HepG2 (cell line): ENCODE measurements at regions not wholly inside any gene's neighbourhood (a gene's known extent, or its start where the extent isn't known, plus 50 kb on each side); places are given as distances from the start of the nearest gene placed in this dataset.

Source experiments
- ATAC-seq: fragments of 200-7000 bp; cut with Tn5 transposase; 3 replicates; pipeline ENCODE4 v1.9.1; 2020; ENCODE audit warnings: mild to moderate bottlenecking, moderate library complexity
- BruUV-seq: library from RNA; stranded (reverse); fragments of 400-500 nt; replicated peaks from 2 replicates; lab custom pipeline; 2021; lab: Mats Ljungman, UMichigan
- CTCF ChIA-PET: fragments of 300-600 bp; formaldehyde crosslinking; extraction: SDS; loops from one replicate; lab custom pipeline; 2021; ENCODE audit warnings: low total read pairs, inconsistent platforms, low intra/inter-chr PET ratio; lab: Yijun Ruan, JAX
- POLR2A ChIA-PET: fragments of 350-600 bp; sonication (Branson Sonifier 250); formaldehyde crosslinking; loops from one replicate; lab custom pipeline; 2020; ENCODE audit warnings: antibody characterized with exemption, inconsistent platforms; lab: Yijun Ruan, JAX
- DNase-seq: peaks from one replicate; pipeline ENCODE4 v3.0.0-alpha.2; 2015; ENCODE audit warnings: low spot score
- FAIRE-seq: peaks from 3 replicates; lab custom pipeline; 2011; peaks lifted over from hg19 to GRCh38; lab: Jason Lieb, UNC
- H2AFZ ChIP-seq: one replicate; pipeline ENCODE4 v1.6.1; 2011; ENCODE audit warnings: low read length, inconsistent platforms
- H3K27ac ChIP-seq: fragments of 300-600 bp; 3 replicates; pipeline ENCODE4 v1.8.0; 2011; ENCODE audit warnings: mixed run types, mild to moderate bottlenecking, mixed read lengths, low read length, inconsistent platforms; ENCODE audit not compliant: insufficient read depth; ENCODE audit errors: extremely low read length
- H3K27me3 ChIP-seq, 2 experiments: fragments of 200-600 bp in 1 of 2; 2 replicates in 1 of 2; 3 replicates in 1 of 2; pipeline versions ENCODE4 v1.6.0 to v1.8.0; 2011; ENCODE audit warnings: low read length in 2 of 2, mild to moderate bottlenecking in 2 of 2, moderate library complexity in 2 of 2, inconsistent platforms in 1 of 2; ENCODE audit not compliant: insufficient read depth in 2 of 2, control insufficient read depth in 1 of 2
- H3K36me3 ChIP-seq, 2 experiments: fragments of 200-600 bp in 1 of 2; replicated peaks in 1 of 2; 2 replicates in 1 of 2; 3 replicates in 1 of 2; pipeline versions ENCODE4 v1.5.1 to v1.8.0; 2011; ENCODE audit warnings: low read length in 2 of 2, inconsistent platforms in 1 of 2; ENCODE audit not compliant: insufficient read depth in 2 of 2, control insufficient read depth in 1 of 2
- H3K4me1 ChIP-seq: 2 replicates; pipeline ENCODE4 v1.5.1; 2012; ENCODE audit warnings: low read length, inconsistent platforms; ENCODE audit not compliant: insufficient read depth
- H3K4me2 ChIP-seq: 2 replicates; pipeline ENCODE4 v1.6.0; 2011; ENCODE audit warnings: low read depth, low read length, inconsistent platforms
- H3K4me3 ChIP-seq, 3 experiments: fragments of 200-600 bp in 1 of 3; sonication (generic), shearing (Covaris generic) in 1 of 3; replicated peaks in 1 of 3; 2 replicates each; pipeline ENCODE4 v1.5.1; 2011 to 2016; ENCODE audit warnings: low read length in 3 of 3, inconsistent platforms in 2 of 3, low read depth in 2 of 3, mild to moderate bottlenecking in 2 of 3, control low read depth in 1 of 3, mixed read lengths in 1 of 3; ENCODE audit not compliant: insufficient read depth in 1 of 3
- H3K79me2 ChIP-seq: one replicate; pipeline ENCODE4 v1.6.1; 2011; ENCODE audit warnings: low read length, inconsistent platforms; ENCODE audit not compliant: insufficient read depth
- H3K9ac ChIP-seq: 2 replicates; pipeline ENCODE4 v1.6.0; 2011; ENCODE audit warnings: mild to moderate bottlenecking, low read depth, low read length, inconsistent platforms; ENCODE audit not compliant: insufficient read depth
- H3K9me3 ChIP-seq: 2 replicates; pipeline ENCODE4 v1.5.1; 2012; ENCODE audit warnings: mild to moderate bottlenecking, low read length
- H4K20me1 ChIP-seq: 2 replicates; pipeline ENCODE4 v1.6.0; 2011; ENCODE audit warnings: inconsistent platforms, mild to moderate bottlenecking, low read length, moderate library complexity; ENCODE audit not compliant: insufficient read depth
- ATRX ChIP-seq: sonication (generic); formaldehyde crosslinking; IDR thresholded peaks from 2 replicates; pipeline ENCODE4 v1.4.0; 2020; ENCODE audit warnings: missing genetic modification reagents, borderline replicate concordance
- CHCHD3 ChIP-seq: sonication (generic); formaldehyde crosslinking; IDR thresholded peaks from 2 replicates; pipeline ENCODE4 v1.8.0; 2022; ENCODE audit warnings: mild to moderate bottlenecking, missing genetic modification reagents, moderate library complexity
- DNMT1 ChIP-seq: sonication (generic); formaldehyde crosslinking; IDR thresholded peaks from 2 replicates; pipeline ENCODE4 v1.5.1; 2020; ENCODE audit warnings: mild to moderate bottlenecking, missing genetic modification reagents
- HMGXB3 ChIP-seq: sonication (generic); formaldehyde crosslinking; IDR thresholded peaks from 2 replicates; pipeline ENCODE4 v1.4.0; 2020; ENCODE audit warnings: missing genetic modification reagents, borderline replicate concordance
- ISL2 ChIP-seq: sonication (generic); formaldehyde crosslinking; IDR thresholded peaks from 2 replicates; pipeline ENCODE4 v1.5.0; 2020; ENCODE audit warnings: missing genetic modification reagents
- JARID2 ChIP-seq: sonication (generic); formaldehyde crosslinking; IDR thresholded peaks from 2 replicates; pipeline ENCODE4 v1.8.1; 2023; ENCODE audit warnings: missing genetic modification reagents, inconsistent platforms; ENCODE audit not compliant: insufficient replicate concordance
- MED8 ChIP-seq: sonication (generic); formaldehyde crosslinking; IDR thresholded peaks from 2 replicates; pipeline ENCODE4 v1.8.1; 2023; ENCODE audit warnings: mild to moderate bottlenecking, missing genetic modification reagents; ENCODE audit not compliant: insufficient replicate concordance
- MLX ChIP-seq: IDR thresholded peaks from 2 replicates; pipeline ENCODE4 v1.6.1; 2016
- PHB2 ChIP-seq: fragments of 450-650 bp; IDR thresholded peaks from 2 replicates; pipeline ENCODE4 v1.6.1; 2018; ENCODE audit not compliant: partially characterized antibody
- PRPF4 ChIP-seq: fragments of 200-400 bp; formaldehyde crosslinking; IDR thresholded peaks from 2 replicates; pipeline ENCODE4 v1.6.1; 2016; ENCODE audit warnings: low read length, low read depth; ENCODE audit not compliant: poor library complexity, severe bottlenecking
- RARG ChIP-seq: sonication (generic); formaldehyde crosslinking; IDR thresholded peaks from 2 replicates; pipeline ENCODE4 v1.4.0; 2020; ENCODE audit warnings: low read depth, mild to moderate bottlenecking, missing genetic modification reagents
- SRSF9 ChIP-seq: fragments of 200-400 bp; formaldehyde crosslinking; IDR thresholded peaks from 2 replicates; pipeline ENCODE4 v1.6.1; 2018; ENCODE audit warnings: borderline replicate concordance, mild to moderate bottlenecking, low read depth, low read length; ENCODE audit not compliant: insufficient read depth, poor library complexity, severe bottlenecking
- STAT5B ChIP-seq: sonication (generic); formaldehyde crosslinking; IDR thresholded peaks from 2 replicates; pipeline ENCODE4 v1.4.0; 2020; ENCODE audit warnings: missing genetic modification reagents
- TBX3 ChIP-seq: fragments of 450-650 bp; IDR thresholded peaks from 2 replicates; pipeline ENCODE4 v1.6.1; 2017; ENCODE audit warnings: antibody characterized with exemption, mild to moderate bottlenecking, inconsistent platforms, borderline replicate concordance
- YY1 ChIP-seq: IDR thresholded peaks from 2 replicates; pipeline ENCODE4 v1.6.1; 2011; ENCODE audit warnings: low read length, low read depth, moderate library complexity, mild to moderate bottlenecking; ENCODE audit not compliant: insufficient read depth, insufficient replicate concordance
- ZNF205 ChIP-seq: IDR thresholded peaks from 2 replicates; pipeline ENCODE4 v1.6.1; 2018; ENCODE audit warnings: missing biosample characterization, missing genetic modification reagents
- WGBS: methylation state at CpG from one replicate; pipeline ENCODE4 v1.1.6; 2017; ENCODE audit warnings: low lambda C conversion rate; 5-methylcytosine and 5-hydroxymethylcytosine counted together
- in situ Hi-C: cut with HindIII; loops from 2 replicates; pipeline ENCODE4 v1.10.0; 2017; ENCODE audit warnings: low pct_unique_long_range_greater_than_20kb; ENCODE audit not compliant: extremely low pct_ligation_motif_present
- intact Hi-C: fragments of 100-400 bp; cut with micrococcal nuclease; formaldehyde crosslinking; loops from one replicate; pipeline ENCODE4 v1.10.0; 2022; ENCODE audit not compliant: unreplicated experiment
- TF ChIP-seq, protein P1 (sequence below): sonication (generic); formaldehyde crosslinking; conservative IDR thresholded peaks from 2 replicates; pipeline ENCODE4 v1.4.0; 2020; ENCODE audit warnings: missing genetic modification reagents
- TF ChIP-seq, protein P2 (sequence below): conservative IDR thresholded peaks from 2 replicates; pipeline ENCODE4 v1.6.1; 2018; ENCODE audit warnings: missing genetic modification reagents

DNA sequence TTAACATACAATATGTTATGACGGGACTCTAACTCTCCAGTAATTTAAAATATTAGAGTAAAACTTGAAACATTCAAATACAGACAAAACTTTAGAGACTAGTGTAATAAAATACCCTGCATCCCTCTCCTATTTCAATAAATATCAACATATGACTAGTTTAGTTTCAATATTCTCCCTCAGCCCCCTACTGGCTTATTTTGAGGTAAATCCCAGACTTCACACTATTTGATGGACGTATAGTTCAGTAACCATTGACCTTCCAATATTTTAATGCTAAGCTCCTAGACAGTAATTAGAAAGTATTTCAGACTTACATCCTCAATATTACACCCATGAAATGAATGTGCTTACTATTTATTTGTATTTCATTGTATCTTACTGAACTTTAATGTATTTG is 180.7 kb upstream of the STARD13 start:
- Histone ChIP-seq H3K27me3 (no peaks in the 10 kb centered on the region), H2AFZ (no peak overlapping the region), H3K27ac (no peak overlapping the region), H4K20me1 (no peaks in the 10 kb centered on the region), H3K4me1 (peaks cover 19% of the 10 kb centered on the region), H3K36me3 (no peaks in the 10 kb centered on the region), H3K4me3 (no peak overlapping the region), H3K9ac (no peak overlapping the region), H3K79me2 (no peaks in the 10 kb centered on the region), H3K9me3 (no peaks in the 10 kb centered on the region), H3K4me2 (no peak overlapping the region)
- FAIRE-seq (no peak), ATAC-seq (no peak), DNase-seq (no peak)
- no TSS peak for BruUV-seq
- in situ Hi-C loops (no loop called here), intact Hi-C loops (no loop called here)
- ChIA-PET CTCF (no interaction called here), POLR2A (no interaction called here)
- TF ChIP-seq PRPF4 = no peak
- no peak for TF ChIP-seq CHCHD3
- no peak for TF ChIP-seq DNMT1 (CRISPR knock-in tag)
- TF ChIP-seq PHB2 = no peak
- TF ChIP-seq MED8 (CRISPR knock-in tag) = no peak
- TF ChIP-seq HMGXB3 = no peak
- TF ChIP-seq ZNF205 = no peak
- TF ChIP-seq, protein P1, sequence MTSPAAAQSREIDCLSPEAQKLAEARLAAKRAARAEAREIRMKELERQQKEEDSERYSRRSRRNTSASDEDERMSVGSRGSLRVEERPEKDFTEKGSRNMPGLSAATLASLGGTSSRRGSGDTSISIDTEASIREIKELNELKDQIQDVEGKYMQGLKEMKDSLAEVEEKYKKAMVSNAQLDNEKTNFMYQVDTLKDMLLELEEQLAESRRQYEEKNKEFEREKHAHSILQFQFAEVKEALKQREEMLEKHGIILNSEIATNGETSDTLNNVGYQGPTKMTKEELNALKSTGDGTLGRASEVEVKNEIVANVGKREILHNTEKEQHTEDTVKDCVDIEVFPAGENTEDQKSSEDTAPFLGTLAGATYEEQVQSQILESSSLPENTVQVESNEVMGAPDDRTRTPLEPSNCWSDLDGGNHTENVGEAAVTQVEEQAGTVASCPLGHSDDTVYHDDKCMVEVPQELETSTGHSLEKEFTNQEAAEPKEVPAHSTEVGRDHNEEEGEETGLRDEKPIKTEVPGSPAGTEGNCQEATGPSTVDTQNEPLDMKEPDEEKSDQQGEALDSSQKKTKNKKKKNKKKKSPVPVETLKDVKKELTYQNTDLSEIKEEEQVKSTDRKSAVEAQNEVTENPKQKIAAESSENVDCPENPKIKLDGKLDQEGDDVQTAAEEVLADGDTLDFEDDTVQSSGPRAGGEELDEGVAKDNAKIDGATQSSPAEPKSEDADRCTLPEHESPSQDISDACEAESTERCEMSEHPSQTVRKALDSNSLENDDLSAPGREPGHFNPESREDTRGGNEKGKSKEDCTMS = no peak
- no peak for TF ChIP-seq RARG (CRISPR knock-in tag)
- no peak for TF ChIP-seq ISL2 (CRISPR knock-in tag)
- TF ChIP-seq STAT5B (CRISPR knock-in tag) = no peak
- TF ChIP-seq JARID2 (CRISPR knock-in tag) = no peak
- TF ChIP-seq SRSF9 = no peak
- no peak for TF ChIP-seq MLX
- no peak for TF ChIP-seq TBX3
- no peak for TF ChIP-seq YY1
- TF ChIP-seq ATRX (CRISPR knock-in tag) = no peak
- TF ChIP-seq, protein P2, sequence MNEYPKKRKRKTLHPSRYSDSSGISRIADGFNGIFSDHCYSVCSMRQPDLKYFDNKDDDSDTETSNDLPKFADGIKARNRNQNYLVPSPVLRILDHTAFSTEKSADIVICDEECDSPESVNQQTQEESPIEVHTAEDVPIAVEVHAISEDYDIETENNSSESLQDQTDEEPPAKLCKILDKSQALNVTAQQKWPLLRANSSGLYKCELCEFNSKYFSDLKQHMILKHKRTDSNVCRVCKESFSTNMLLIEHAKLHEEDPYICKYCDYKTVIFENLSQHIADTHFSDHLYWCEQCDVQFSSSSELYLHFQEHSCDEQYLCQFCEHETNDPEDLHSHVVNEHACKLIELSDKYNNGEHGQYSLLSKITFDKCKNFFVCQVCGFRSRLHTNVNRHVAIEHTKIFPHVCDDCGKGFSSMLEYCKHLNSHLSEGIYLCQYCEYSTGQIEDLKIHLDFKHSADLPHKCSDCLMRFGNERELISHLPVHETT = no peak
- 94% methylated on average over 2 of the region's 2 CpGs for WGBS
